ENCODE measurements at regions not wholly inside any gene's neighbourhood (a gene's known extent, or its start where the extent isn't known, plus 50 kb on each side); places are given as distances from the start of the nearest gene placed in this dataset.

DNA sequence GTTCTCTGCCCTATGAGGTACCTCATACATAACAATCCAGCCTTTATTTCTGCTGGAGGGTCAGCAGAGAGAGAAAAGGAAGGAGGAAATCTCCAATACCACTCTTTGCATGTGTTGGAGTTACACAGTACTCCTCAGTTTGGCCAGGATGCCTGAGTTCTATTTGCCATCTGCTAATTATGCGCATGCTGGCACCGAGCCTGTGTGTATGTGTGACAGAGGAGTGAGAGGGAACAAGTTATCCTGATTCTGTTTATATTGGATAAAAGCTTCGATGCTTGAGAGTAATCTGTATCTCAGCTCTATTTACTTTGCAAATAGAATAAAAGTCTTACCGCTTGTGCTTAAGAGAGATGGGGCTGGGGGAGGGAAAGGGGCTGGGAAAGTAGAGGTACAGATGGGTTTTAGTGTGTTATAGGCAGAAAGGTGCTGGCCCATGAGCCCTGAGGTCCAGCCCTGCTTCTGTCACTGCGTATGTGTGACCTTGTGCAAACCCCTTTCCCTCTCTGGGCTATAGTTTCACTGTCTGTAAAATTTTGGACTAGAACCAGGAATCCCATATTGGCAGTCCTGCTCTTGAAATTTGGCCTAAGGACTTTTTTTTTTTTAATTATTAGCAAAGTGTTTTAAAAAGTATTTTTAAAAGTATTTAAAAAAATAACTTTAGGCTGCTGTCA lies 54.5 kb upstream of the PLXNA2 start:
- no peak for DNase-seq

DNA sequence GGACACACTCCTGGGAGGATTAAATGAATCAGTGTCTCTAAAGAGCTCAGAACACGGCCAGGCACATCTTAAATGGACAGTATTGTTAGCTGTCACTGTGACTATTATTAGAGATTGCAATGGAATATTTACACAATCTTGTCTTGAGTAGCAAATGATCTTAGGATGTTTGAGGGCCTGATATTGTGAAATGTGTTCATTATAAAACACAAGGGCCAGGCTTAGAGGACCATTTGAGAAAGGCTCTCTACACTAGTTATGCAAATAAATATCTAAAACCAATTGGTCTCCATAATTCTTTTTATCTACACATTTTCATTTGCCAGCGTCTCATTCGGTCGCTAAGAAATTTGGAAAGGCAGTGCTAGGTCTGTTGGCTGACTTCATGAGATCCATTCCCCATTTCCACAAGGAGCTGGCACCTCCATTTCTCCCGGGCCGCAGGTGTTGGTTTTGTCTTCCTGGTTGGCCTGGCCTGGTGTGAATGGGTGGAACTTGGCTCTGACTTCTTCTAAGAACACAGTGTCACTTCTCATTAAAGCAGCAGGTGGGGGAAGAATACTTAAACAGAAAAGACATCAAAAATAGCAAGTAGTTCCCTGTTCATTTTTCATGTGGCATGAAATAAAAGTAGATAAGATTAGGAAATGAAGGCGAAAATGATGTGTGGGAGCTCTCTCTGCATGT lies 56.0 kb upstream of the PLXNA2 start:
- no peak for DNase-seq

DNA sequence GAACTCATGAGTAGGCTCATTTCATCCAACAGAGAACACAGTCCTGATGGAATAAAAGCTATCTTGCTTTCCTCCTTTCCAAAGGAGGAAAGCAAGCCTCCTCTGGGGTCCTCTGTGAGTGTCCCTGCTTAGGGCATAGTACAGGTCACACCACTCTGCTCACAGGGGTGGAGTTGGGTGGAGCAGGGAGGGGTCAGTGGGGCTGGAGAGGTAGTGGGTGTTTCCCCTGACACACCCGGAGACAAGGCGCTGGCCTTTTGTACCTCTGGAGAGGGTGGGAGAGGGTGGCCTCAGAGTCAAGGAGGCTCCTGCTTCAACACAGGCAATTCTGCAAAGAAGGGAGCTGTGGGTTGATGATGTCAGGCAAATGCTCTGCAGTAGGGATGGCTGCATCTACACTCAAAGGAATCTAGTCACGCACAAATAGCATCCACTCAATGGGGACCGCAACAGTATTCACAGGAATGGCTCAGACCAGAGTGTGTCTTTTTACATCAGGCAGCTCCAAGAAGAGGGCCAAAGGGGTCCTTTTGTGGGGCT lies 58.6 kb upstream of the PLXNA2 start:
- DNase-seq: no peak

DNA sequence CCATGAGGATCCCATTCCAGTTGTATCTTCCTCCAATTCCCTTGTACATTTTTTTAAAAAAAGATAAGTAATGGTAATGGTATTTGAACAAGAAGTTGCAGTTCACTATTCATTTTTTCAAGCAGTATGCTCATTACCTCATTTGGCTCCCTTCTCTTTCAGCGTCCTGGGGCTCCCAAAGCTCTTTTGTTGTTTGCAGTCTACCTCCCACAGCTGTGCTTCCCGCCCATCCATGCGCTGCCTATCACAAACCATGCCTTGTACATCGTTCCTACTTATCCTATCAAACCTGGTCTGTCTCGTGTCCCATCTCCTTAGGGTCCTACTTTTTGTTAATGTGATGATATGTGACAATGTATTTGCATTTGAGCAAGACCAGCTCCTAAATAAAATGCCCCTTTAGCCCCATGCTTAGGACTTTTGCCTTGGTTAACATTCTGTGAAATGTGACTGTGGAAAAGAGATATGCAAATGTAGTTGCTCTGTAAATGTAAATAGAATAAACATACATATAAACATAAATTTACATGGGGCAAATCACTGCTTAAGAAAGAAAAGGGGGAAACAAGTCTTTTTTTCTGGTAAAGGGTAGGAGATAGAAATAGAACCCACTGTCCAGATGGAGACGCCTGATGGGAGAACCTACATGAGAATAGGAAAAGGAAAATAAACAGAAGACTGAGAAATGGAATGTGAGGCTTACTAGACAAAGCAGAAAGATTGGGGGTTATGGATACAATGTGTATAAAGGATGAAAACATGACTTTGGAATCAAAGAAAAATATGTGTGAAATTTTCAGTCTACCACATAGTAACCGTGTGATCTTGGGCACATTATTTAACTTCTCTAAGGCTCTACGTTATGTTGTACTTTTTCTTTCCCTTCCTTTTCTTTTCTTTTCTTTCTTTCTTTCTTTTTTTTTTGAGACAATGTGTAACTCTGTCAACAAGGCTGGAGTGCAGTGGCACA lies 59.8 kb upstream of the PLXNA2 start:
- DNase-seq: no peak

DNA sequence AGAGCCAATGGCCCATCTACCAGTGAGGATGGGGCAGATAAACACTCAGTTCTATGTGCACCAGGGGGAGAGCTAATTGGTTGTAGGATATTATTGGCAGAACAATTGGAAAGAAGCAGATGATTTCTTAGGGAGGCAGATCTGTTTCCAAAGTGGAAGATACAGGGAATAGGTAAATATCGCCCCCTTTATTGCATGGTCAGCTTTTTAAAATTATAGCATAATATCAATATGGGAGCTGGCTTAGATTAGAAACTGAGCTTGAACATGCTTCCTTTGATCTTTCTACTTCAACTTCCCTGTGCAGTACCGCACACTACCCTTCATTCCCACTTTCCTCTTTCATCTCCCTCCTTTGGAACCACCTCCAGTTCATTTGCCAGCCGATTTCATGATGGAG lies 64.0 kb upstream of the PLXNA2 start:
- DNase-seq: no peak

DNA sequence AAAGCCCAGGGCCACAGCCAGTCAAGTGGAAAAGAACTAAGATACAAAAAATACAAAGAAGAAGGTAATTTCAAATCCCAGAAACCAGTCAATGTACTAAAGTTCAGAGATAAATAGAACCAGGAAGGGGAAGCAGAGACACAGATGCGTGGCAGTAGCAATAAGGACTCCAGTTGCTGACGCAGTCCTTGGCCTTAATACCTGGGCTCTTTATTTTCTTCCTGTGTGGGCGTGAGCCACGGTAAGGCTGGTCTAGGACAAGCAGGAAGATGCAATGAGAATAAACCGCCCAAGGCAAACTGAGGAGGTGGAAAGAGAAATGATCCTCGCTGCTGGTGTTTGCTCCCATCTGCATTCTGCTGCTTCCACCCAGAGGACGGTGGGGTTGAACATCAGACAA lies 65.6 kb upstream of the PLXNA2 start:
- DNase-seq: no peak

DNA sequence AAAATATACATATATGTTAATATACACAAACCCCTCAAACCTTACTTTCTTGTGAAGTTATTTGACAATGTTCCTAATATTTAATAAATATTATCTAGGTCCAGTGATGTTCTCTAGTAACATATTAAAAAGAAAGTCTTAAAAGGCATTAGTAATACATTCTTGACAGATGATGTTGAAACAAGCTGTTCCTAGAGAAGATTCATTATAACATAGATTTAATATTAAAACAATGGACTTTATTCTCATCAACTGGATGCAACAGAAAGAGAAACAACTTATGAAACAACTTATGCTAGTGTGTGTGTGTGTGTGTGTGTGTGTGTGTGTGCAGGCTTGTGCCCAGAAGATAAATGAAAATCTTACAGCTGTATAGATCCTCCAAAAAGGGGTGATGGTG lies 68.5 kb upstream of the PLXNA2 start:
- DNase-seq: no peak

DNA sequence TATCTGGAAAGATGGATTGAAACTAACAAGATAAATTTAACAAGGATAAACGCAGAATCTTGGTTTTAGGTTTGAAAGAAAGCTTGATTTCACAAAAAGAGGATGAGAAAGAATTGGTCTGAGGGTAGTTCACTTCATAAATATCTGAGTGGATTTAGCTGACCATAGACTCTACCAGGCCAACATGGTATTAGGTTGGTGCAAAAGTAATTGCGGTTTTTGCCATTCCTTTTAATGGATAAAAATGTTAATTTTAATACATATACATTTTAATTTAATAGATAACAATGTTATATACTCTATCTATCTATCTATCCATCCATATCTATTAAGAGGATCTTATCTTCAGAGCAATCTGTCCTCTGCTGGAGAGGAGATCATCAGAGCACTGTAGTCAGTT lies 70.2 kb upstream of the PLXNA2 start:
- no peak for DNase-seq

DNA sequence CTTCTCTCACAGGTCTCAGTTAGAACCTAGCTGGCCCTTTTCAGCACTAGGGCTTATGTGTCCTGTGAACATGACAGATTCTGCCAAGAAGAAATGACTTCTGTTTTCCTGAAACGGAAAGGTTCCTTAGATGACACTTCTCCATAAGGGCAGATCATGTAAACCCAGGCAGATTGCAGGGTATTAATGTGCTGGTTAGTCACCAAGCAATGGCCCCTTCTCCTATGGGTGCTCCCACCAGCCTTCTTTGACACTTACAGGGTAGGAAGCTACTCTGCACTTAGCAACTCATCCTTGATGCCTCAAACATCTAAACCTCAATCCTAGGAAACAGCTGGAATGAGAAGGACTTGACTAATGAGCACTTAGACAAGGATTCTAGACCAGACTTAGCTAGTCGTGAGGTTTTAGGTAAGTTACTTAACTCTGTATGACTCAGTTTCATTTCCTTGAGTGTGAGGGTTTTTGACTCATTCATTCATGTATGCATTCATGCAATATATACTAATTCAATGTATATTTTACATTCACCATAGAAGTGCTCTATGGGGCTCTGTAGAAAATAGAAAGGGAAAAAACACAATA lies 74.1 kb upstream of the PLXNA2 start:
- DNase-seq: no peak

DNA sequence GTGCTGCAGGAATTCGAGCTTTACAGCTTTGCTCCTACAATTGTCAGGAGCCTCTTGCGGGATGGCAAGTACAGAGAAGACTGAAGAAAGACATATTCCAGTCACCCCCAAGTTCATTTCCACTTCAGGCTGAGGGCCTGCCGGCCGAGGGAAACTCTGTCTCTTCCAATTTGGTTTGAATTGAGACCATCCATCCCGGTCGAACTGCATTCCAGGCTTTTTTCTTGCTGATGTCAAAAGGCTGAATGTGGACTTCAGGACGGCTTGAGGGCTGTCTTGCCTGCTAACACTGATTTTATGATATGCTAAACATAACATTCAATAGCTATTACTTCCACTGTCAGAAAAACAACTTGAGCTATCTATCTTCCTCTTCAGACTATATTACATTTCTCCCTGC lies 79.8 kb upstream of the PLXNA2 start:
- DNase-seq: no peak

DNA sequence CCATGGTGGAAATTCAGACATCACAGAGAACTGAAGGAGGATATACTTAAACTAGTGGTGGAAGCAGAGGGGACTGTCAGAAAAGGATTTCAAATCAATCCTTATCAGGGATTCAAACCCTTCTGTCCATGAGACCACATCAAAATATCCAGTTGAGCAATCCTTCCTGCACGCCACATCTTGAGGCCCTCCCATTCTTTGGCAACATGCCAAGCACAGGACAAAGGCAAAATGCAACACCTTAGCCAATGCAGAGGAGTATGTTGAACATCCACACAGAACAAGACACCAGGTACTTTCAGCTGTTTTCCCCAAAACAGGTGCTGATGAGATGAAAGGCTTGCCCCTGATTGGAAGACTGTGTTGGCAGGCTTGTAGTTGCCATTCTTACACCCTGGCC lies 81.8 kb upstream of the PLXNA2 start:
- DNase-seq: no peak

DNA sequence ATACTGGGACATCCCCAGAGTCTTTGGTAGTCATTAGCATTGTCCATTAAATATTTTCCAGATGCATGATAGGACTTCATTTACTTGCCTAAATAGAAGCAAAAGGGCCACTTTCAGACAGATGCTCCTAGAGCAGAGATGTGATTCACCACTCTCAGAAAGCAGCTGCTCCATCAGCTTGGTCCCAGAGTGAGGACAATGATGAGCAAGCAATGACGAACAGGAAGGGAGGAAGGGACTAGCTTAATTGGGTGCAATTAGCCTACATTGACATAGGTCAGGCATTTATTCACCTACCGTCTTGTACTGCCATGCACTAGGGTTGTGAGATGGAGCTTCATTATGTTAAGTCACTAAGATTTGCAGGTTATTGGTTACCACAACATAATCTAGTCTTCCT lies 85.1 kb upstream of the PLXNA2 start:
- DNase-seq: no peak

DNA sequence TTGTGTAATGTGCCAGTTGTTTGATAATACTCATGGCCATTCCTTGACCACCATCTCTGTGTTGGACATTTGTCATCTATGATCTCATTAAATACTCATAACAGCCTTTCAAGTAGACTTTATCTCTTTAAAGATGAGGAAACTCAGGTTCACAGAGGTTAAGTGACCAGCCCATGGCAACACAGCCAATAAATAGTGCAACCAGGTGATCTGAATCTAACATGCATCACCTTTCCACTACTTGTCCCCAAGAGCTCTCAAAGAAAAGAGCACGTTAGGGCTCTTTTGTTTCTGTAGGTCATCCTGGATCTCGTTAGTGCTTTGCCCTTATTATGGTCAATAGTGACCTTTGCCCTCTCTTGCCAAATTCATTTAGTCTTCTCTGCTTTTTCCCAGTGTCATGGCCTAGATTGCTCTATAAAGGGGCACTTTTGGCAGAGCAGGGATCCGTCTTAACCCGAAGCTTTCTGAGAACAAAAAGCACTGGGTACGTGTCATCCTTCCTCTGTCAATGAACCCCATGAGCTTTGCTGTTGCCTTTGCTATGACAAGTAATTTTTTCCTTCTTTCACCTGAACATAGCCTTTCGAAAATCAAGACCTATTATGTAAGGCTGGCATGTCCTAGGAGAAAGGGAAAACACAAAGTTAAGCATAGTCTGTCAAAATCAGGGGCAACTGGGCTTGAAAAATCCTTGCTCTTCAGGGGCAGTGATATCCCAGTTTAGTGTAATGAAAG lies 88.0 kb upstream of the PLXNA2 start:
- no peak for DNase-seq

DNA sequence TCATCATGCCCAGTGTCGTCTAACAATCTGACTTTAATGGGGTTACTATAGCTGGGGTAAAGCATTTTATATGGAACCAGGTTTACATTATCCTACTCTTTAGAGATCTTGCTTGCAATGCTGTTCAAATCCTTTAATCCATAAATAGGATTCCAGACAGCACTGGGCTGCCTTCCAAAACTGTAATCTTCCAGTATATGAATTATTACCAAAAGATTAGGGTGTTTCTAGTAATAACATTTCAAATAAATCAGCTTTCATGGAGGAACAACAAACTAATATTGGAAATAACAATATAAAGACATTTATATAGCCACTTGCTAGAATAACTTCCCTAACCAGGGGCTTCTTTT lies 88.6 kb upstream of the PLXNA2 start:
- DNase-seq: no peak

DNA sequence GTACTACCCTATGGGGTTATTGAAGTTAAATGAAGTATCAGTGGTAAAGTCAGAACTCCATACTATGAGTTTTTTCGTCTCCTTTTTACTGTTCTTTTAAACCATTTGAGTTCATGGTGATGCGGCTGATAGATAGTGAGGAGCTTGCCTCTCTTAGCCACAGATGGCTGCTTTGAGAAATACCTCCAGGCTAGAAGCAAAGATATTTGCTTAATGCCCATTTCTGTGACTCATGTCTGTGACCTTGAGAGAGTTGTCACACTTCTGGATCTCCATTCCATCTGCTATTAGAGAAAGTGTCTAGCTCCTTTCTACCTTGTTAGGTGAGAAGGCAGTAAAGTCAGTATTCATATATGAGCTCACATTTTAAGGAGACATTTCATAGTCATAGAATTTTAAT lies 89.5 kb upstream of the PLXNA2 start:
- DNase-seq: no peak

DNA sequence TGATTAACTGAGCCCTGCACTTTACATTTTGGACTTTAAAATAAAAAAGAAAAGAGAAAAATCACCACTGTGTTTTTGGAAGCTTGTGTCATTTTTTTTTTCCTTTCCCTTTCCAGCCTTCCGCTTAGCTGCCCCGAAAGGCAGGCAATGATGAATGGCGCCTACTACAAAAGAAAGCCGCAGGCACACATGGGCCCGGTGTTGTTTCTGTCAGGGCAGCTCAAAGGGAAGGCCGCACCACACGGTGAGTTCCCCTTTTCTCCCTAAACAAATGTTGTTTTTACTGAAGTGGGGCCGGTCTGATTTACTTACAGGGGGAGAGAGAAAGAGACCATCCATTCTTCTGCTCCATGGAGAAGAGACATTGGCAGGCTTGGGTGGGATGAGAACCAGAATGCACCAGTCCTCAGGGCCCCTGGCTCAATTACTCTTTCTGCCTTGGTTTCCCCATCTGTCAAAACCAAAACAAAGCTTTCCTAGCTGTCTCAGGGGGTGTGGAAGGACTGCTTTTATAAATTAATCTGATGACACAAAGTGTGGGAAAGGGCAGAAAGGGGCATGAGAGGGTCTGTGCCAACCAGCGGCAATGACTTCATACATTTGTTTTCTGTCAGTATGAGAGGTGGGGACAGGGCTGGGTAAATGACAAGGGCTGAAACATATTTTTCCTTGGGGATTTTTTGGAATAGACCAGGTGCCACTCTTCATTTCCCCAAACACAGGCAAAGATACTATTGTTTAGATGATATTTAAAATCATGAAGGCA lies 91.4 kb upstream of the PLXNA2 start:
- no peak for DNase-seq

DNA sequence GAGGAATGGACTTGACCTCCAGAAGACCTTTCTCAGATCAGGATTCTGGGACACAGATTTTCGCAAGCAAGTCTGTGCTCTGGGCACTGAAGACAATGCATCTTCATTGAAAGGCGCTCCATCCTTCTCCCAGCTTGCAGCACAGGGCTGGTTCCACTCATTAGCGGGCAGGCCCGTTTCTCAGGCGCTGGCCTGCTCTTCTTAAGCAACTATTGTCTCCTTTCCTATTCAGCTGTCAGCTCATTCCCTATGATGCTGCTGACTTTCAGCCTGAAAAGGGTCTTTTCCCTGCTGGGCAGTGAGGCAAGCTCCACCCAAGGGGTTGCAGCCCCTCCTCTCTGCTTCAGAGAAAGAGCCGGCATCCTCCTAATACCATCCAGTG lies 91.9 kb upstream of the PLXNA2 start:
- DNase-seq: no peak

DNA sequence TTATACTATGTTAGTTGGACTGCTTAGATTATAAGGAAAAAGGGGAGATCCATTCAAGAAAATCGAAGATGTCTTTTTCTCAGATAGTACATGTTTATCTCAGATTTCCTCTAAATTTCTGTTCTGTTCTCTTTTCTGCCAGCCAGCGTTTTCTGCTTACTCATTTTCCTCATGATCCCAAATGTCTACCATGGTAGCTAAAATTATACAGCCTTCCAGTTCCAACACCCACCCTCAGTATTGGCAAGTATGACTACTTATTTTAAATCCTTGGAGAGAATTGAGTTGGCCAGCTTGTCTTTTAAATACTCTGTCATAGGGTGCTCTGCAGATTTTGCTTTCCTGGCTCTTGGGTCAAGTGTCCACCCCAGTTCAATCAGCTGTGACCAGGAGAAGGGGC lies 95.7 kb upstream of the PLXNA2 start:
- no peak for DNase-seq

DNA sequence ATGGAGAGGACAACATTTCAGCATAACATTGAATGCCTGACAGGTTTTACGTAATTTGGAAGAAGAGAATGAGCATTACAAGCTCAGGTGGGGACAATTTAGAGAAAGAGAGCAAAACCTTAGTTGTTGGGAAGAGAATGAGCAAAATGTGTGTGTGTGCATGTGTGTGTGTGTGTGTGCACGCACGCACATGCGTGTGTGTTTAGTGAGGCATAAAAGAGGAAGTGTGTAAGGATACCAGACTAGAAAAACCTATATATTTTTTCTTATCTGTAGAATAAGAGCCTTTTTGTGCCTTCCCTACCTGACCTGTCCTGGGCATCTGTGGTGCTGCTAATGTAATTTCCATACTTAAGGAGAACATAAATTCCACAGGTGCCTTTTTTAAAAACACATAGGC lies 99.0 kb upstream of the PLXNA2 start:
- DNase-seq: no peak

DNA sequence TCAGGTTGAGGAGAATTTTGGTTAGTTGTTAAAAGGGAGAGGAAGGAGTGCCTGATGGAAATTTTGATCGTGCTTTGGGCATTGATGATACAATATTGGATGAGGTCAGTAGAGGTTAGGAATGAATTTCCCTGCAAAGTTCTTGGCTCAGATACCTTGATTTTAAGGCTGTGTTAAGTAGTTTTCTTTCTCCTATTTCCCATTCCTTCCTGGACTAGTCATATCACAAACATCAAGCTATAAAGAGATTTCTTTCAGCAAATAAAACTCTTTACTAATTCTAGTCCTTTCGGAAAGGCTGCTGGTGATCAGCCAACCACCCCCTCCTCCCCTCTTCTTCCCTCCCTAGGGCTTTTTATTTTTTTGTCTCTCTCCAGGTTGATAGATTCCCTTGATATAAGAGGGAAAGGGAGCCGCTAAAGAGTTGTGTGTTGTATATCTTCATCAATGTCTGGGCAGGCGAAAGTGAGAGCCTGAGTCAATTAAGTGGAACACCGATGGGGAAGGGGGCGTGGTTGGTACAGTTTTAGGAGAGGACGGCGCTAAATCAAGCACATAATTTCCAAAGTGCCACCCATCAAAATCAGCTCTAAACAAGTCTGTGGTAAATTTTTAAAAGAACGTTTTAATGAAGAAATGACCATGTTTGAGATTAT lies 100.1 kb upstream of the PLXNA2 start:
- DNase-seq: no peak

DNA sequence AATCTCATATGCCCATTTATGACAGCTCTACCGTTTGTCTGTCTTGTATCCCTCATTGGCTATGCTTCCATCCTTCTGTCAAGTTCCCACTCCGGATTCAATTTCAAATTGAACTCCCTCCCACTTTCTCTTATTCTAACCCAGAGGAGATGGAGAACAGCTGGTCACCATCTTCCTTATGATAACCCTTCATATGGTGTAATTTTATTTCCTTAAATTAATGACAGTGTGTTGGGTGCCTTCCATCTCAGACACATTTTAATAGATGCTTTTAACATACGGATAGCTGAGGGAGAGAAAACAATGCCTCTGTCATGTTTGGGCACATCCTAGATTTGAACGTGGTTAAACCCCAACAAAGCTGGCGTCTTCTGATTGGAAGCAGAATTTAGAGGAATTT lies 103.0 kb upstream of the PLXNA2 start:
- DNase-seq: no peak
